ENCODE measurements at regions not wholly inside any gene's neighbourhood (a gene's known extent, or its start where the extent isn't known, plus 50 kb on each side); places are given as distances from the start of the nearest gene placed in this dataset.

- no peak overlapping the region for H2AFZ ChIP-seq (ENCODE audit: low read depth)
- no peak overlapping the region for H3K4me3 ChIP-seq (ENCODE audit: low read depth in 2 of 2, low read length in 1 of 2)
- H3K9me2 ChIP-seq = no peaks in the 10 kb centered on the region
- H3F3A ChIP-seq (replicated peaks; ENCODE audit: insufficient read depth) = no peaks in the 10 kb centered on the region
- CTCF ChIA-PET = no interaction called here
- H3K79me2 ChIP-seq (ENCODE audit: insufficient read depth) = no peaks in the 10 kb centered on the region
- WGBS (ENCODE audit: low lambda C conversion rate) = 22% methylated on average over 4 of the region's 4 CpGs
- no peak overlapping the region for H3K4me2 ChIP-seq
- H3K4me1 ChIP-seq (ENCODE audit: control insufficient read depth in 1 of 2, insufficient read depth in 2 of 2, low read depth in 1 of 2, low read length in 1 of 2) = peaks cover 0 to 14% of the 10 kb centered on the region in 2 experiments; a peak in 2 of 4 replicates
- no peak overlapping the region for H3K9ac ChIP-seq
- POLR2A ChIA-PET = no interaction called here
- DNase-seq = no peak
- H4K20me1 ChIP-seq (ENCODE audit: insufficient read depth) = no peaks in the 10 kb centered on the region
- no peak for TF ChIP-seq GABPA (IDR thresholded peaks at IDR 0.05; ENCODE audit: low read depth)
- TF ChIP-seq JUND (IDR thresholded peaks at IDR 0.05) = no peak
- no peak for TF ChIP-seq SMC3 (IDR thresholded peaks at IDR 0.05; ENCODE audit: low read depth, low read length)
- TF ChIP-seq TCF12 (IDR thresholded peaks at IDR 0.05) = no peak
- TF ChIP-seq ELF1 (IDR thresholded peaks at IDR 0.05) = no peak
- H3K9me3 ChIP-seq = no peaks in the 10 kb centered on the region
- no peaks in the 10 kb centered on the region for H3K27me3 ChIP-seq (ENCODE audit: insufficient read depth)
- H3K27ac ChIP-seq (ENCODE audit: low read depth in 2 of 2, low read length in 1 of 2) = no peak overlapping the region
- H3K36me3 ChIP-seq (replicated peaks in 1 of 2; ENCODE audit: control insufficient read depth in 1 of 2, insufficient read depth in 2 of 2, low read length in 1 of 2) = no peaks in the 10 kb centered on the region
Observed at GRCh38 chr16:79393127-79393526, 207.4 kb downstream of the MAF start.

- Histone ChIP-seq H3K27me3 (ENCODE audit: insufficient read depth) (no peaks in the 10 kb centered on the region), H3K4me3 (ENCODE audit: low read depth in 2 of 2, low read length in 1 of 2) (no peak overlapping the region), H3K79me2 (ENCODE audit: insufficient read depth) (no peaks in the 10 kb centered on the region), H3K9ac (no peak overlapping the region), H2AFZ (ENCODE audit: low read depth) (no peak overlapping the region), H3K4me1 (ENCODE audit: control insufficient read depth in 1 of 2, insufficient read depth in 2 of 2, low read depth in 1 of 2, low read length in 1 of 2) (peaks cover 0 to 14% of the 10 kb centered on the region in 2 experiments; a peak in 2 of 4 replicates), H3K27ac (ENCODE audit: low read depth in 2 of 2, low read length in 1 of 2) (no peak overlapping the region), H3K4me2 (no peak overlapping the region), H4K20me1 (ENCODE audit: insufficient read depth) (no peaks in the 10 kb centered on the region), H3K9me2 (no peaks in the 10 kb centered on the region), H3F3A (replicated peaks; ENCODE audit: insufficient read depth) (no peaks in the 10 kb centered on the region), H3K9me3 (no peaks in the 10 kb centered on the region), H3K36me3 (replicated peaks in 1 of 2; ENCODE audit: control insufficient read depth in 1 of 2, insufficient read depth in 2 of 2, low read length in 1 of 2) (no peaks in the 10 kb centered on the region)
- TF ChIP-seq REST (IDR thresholded peaks at IDR 0.05; ENCODE audit: low read depth, low read length) = no peak
- ChIA-PET POLR2A (no interaction called here), CTCF (no interaction called here)
- no peak for DNase-seq
Observed at GRCh38 chr16:79392081-79392480, 208.5 kb downstream of the MAF start.

GRCh38 chr16:79391395-79391794 is 209.1 kb downstream of the MAF start:
- Histone ChIP-seq H3K27me3 (ENCODE audit: insufficient read depth) (no peaks in the 10 kb centered on the region), H3K4me3 (ENCODE audit: low read depth in 2 of 2, low read length in 1 of 2) (no peak overlapping the region), H3K9ac (no peak overlapping the region), H3F3A (replicated peaks; ENCODE audit: insufficient read depth) (no peaks in the 10 kb centered on the region), H3K27ac (ENCODE audit: low read depth in 2 of 2, low read length in 1 of 2) (no peak overlapping the region), H3K4me1 (ENCODE audit: control insufficient read depth in 1 of 2, insufficient read depth in 2 of 2, low read depth in 1 of 2, low read length in 1 of 2) (peaks cover 0 to 14% of the 10 kb centered on the region in 2 experiments; a peak in 2 of 4 replicates), H3K36me3 (replicated peaks in 1 of 2; ENCODE audit: control insufficient read depth in 1 of 2, insufficient read depth in 2 of 2, low read length in 1 of 2) (no peaks in the 10 kb centered on the region), H3K9me3 (no peaks in the 10 kb centered on the region), H3K4me2 (no peak overlapping the region), H4K20me1 (ENCODE audit: insufficient read depth) (no peaks in the 10 kb centered on the region), H3K9me2 (no peaks in the 10 kb centered on the region), H2AFZ (ENCODE audit: low read depth) (no peak overlapping the region), H3K79me2 (ENCODE audit: insufficient read depth) (no peaks in the 10 kb centered on the region)
- TF ChIP-seq USF2 (IDR thresholded peaks at IDR 0.05; ENCODE audit: borderline replicate concordance, low read depth, low read length) (no peak), FOSL2 (IDR thresholded peaks at IDR 0.05; ENCODE audit: borderline replicate concordance, low read depth) (no peak), IRF3 (IDR thresholded peaks at IDR 0.05; ENCODE audit: low read depth, low read length) (no peak), RCOR1 (IDR thresholded peaks at IDR 0.05; ENCODE audit: low read length) (no peak), NFIC (IDR thresholded peaks at IDR 0.05; ENCODE audit: borderline replicate concordance) (no peak), RXRA (IDR thresholded peaks at IDR 0.05; ENCODE audit: borderline replicate concordance, low read depth) (no peak), TAF1 (IDR thresholded peaks at IDR 0.05; ENCODE audit: borderline replicate concordance, low read depth, low read length) (no peak), EP300 (IDR thresholded peaks at IDR 0.05; ENCODE audit: borderline replicate concordance in 1 of 2, low read depth in 1 of 2, low read length in 1 of 2) (no peak), FOXM1 (IDR thresholded peaks at IDR 0.05; ENCODE audit: low read depth) (no peak), NRF1 (IDR thresholded peaks at IDR 0.05; ENCODE audit: low read depth, low read length) (no peak), PBX3 (IDR thresholded peaks at IDR 0.05) (no peak)
- CTCF ChIA-PET = no interaction called here
- no peak for DNase-seq
- POLR2A ChIA-PET = no interaction called here
- 48% methylated on average over 11 of the region's 11 CpGs for WGBS (ENCODE audit: low lambda C conversion rate)

All from SK-N-SH (cell line).